SK-N-MC (cell line): ENCODE measurements at regions not wholly inside any gene's neighbourhood (a gene's known extent, or its start where the extent isn't known, plus 50 kb on each side); places are given as distances from the start of the nearest gene placed in this dataset.

ENCODE experiments used
- EZH2 ChIP-seq: fragments of 200-600 bp; sonication (generic); IDR thresholded peaks from one replicate; pipeline ENCODE4 v1.6.1; 2017; ENCODE audit warnings: antibody characterized with exemption
- FOXP2 ChIP-seq: optimal IDR thresholded peaks from 2 replicates; pipeline ENCODE3; 2011; ENCODE audit warnings: mild to moderate bottlenecking, moderate library complexity; ENCODE audit not compliant: insufficient read depth; ENCODE audit errors: extremely low read length, control extremely low read depth
- POLR2AphosphoS5 ChIP-seq: IDR thresholded peaks from 2 replicates; pipeline ENCODE4 v1.6.1; 2012; ENCODE audit warnings: mild to moderate bottlenecking, low read depth, low read length, borderline replicate concordance

- TF ChIP-seq POLR2AphosphoS5 (no peak), EZH2 (no peak), FOXP2 (no peak)
Observed at GRCh38 chr18:28890791-28891190, 713.9 kb upstream of the CDH2 start.
